ENCODE measurements at regions not wholly inside any gene's neighbourhood (a gene's known extent, or its start where the extent isn't known, plus 50 kb on each side); places are given as distances from the start of the nearest gene placed in this dataset.

- no peak for TF ChIP-seq CTCF (IDR thresholded peaks at IDR 0.05; ENCODE audit: insufficient read depth, missing control alignments)
- no peak for DNase-seq (ENCODE audit: insufficient read length, low spot score)
- FAIRE-seq: no peak
Observed at GRCh38 chr2:19460761-19461160, 102.3 kb upstream of the OSR1 start.

GRCh38 chr2:19458427-19459003 is 100.1 kb upstream of the OSR1 start:
- DNase-seq (ENCODE audit: insufficient read length, low spot score): no peak
- FAIRE-seq: no peak
- TF ChIP-seq CTCF (IDR thresholded peaks at IDR 0.05; ENCODE audit: insufficient read depth, missing control alignments): no peak

GRCh38 chr2:19457809-19458208 is 99.4 kb upstream of the OSR1 start:
- DNase-seq (ENCODE audit: insufficient read length, low spot score) (no peak), FAIRE-seq (no peak)
- no peak for TF ChIP-seq CTCF (IDR thresholded peaks at IDR 0.05; ENCODE audit: insufficient read depth, missing control alignments)

GRCh38 chr2:19456705-19457309 is 98.4 kb upstream of the OSR1 start:
- DNase-seq (ENCODE audit: insufficient read length, low spot score) (no peak), FAIRE-seq (no peak)
- TF ChIP-seq CTCF (IDR thresholded peaks at IDR 0.05; ENCODE audit: insufficient read depth, missing control alignments): no peak

- no peak for TF ChIP-seq CTCF (IDR thresholded peaks at IDR 0.05; ENCODE audit: insufficient read depth, missing control alignments)
- FAIRE-seq (no peak), DNase-seq (ENCODE audit: insufficient read length, low spot score) (no peak)
Observed at GRCh38 chr2:19454125-19454524, 95.7 kb upstream of the OSR1 start.

GRCh38 chr2:19442731-19443130 is 84.3 kb upstream of the OSR1 start:
- TF ChIP-seq CTCF (IDR thresholded peaks at IDR 0.05; ENCODE audit: insufficient read depth, missing control alignments): no peak
- no peak for DNase-seq (ENCODE audit: insufficient read length, low spot score)
- no peak for FAIRE-seq

- DNase-seq (ENCODE audit: insufficient read length, low spot score) (no peak), FAIRE-seq (no peak)
- no peak for TF ChIP-seq CTCF (IDR thresholded peaks at IDR 0.05; ENCODE audit: insufficient read depth, missing control alignments)
Observed at GRCh38 chr2:19439081-19439480, 80.7 kb upstream of the OSR1 start.
